OCI-LY3 (cell line): ENCODE measurements at regions not wholly inside any gene's neighbourhood (a gene's known extent, or its start where the extent isn't known, plus 50 kb on each side); places are given as distances from the start of the nearest gene placed in this dataset.
A peak's percentile ranks its signal among the peaks of the same experiment; 100 is the strongest.

Experiments used
- H2AFZ ChIP-seq: fragments of 200-600, 300-600 bp; shearing (Covaris generic); 2 replicates; pipeline ENCODE4 v1.6.0; 2014; ENCODE audit warnings: antibody characterized with exemption, low read depth, low read length
- H3K27ac ChIP-seq: fragments of 200-600, 300-600 bp; sonication (generic); 2 replicates; pipeline ENCODE4 v1.5.1; 2014; ENCODE audit warnings: mild to moderate bottlenecking, low read length, moderate library complexity, mixed read lengths
- H3K27me3 ChIP-seq: fragments of 200-600, 300-600 bp; sonication (generic); 2 replicates; pipeline ENCODE4 v1.6.1; 2014; ENCODE audit warnings: low read depth, low read length, mixed read lengths
- H3K36me3 ChIP-seq: fragments of 200-600, 300-600 bp; sonication (generic); replicated peaks from 2 replicates; pipeline ENCODE3; 2014; ENCODE audit warnings: low read depth, low read length, mixed read lengths
- H3K4me1 ChIP-seq: fragments of 300-600, 200-600 bp; sonication (generic); 2 replicates; pipeline ENCODE4 v1.6.1; 2014; ENCODE audit warnings: low read length, mixed read lengths
- H3K4me2 ChIP-seq: fragments of 200-600, 300-600 bp; sonication (generic); 2 replicates; pipeline ENCODE4 v1.6.1; 2014; ENCODE audit warnings: low read length, mixed read lengths
- H3K4me3 ChIP-seq: fragments of 300-600, 200-600 bp; sonication (generic); 2 replicates; pipeline ENCODE4 v1.5.1; 2014; ENCODE audit warnings: antibody characterized with exemption, mild to moderate bottlenecking, low read length, moderate library complexity
- H3K79me2 ChIP-seq: fragments of 300-600, 200-600 bp; shearing (Covaris generic); 2 replicates; pipeline ENCODE4 v1.6.1; 2014; ENCODE audit warnings: mild to moderate bottlenecking, low read length, mixed read lengths
- H3K9ac ChIP-seq: fragments of 300-600, 200-600 bp; shearing (Covaris generic); 2 replicates; pipeline ENCODE4 v1.6.0; 2014; ENCODE audit warnings: mild to moderate bottlenecking, low read length, moderate library complexity
- H3K9me3 ChIP-seq: fragments of 200-600, 300-600 bp; shearing (Covaris generic); 2 replicates; pipeline ENCODE4 v1.6.1; 2014; ENCODE audit warnings: low read length, mixed read lengths; ENCODE audit not compliant: insufficient read depth
- H4K20me1 ChIP-seq: fragments of 200-600, 300-600 bp; sonication (generic); 2 replicates; pipeline ENCODE4 v1.6.1; 2016; ENCODE audit warnings: low read length, mixed read lengths; ENCODE audit not compliant: insufficient read depth
- EZH2phosphoT487 ChIP-seq: fragments of 200-600 bp; shearing (Covaris generic); IDR thresholded peaks from 2 replicates; pipeline ENCODE4 v1.6.1; 2018; ENCODE audit warnings: antibody characterized with exemption, mixed run types, low read depth
- TF ChIP-seq, protein P1 (sequence below): fragments of 200-600, 300-600 bp; sonication (generic); IDR thresholded peaks from 2 replicates; pipeline ENCODE4 v1.5.1; 2014; ENCODE audit warnings: antibody characterized with exemption, low read length, low read depth

DNA sequence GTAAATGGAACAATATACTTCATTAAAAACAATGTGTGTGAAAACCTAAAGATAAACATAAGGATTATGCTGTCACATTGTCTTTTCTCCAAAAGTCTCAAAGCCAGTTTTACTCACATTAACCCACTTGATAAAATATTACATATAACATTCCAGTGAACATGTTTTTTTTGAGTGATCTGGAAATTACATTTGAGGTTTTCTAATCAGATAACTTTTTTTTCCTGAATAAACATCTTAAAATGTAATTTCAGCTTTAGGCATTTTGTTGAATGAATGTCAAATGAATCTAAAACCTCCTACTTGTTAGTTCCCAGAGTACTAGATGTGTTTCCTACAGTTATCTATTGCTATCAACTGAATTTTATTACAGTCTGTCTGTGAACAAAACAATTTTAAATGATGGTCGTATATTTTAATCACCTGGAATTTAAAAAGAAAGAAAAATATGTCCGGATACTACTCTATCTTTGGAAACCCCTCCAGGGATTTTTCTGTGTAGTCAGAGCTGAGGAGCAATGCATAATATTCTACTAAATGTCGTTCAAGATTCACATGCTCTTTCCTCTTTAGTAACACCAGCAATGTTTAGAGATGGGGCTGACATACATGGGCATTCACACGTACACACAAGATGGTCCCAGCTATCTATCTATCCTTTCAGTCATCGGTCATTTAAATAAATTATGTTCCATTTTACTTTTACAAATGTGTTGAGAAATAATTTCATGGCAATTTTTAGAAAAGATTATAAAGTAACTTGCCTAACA lies 283.9 kb downstream of the KLF12 start:
- no peaks in the 10 kb centered on the region for H3K9me3 ChIP-seq
- H3K9ac ChIP-seq: peak overlapping the region; percentile 56
- H3K27me3 ChIP-seq: no peaks in the 10 kb centered on the region
- peak overlapping the region; percentile 88 for H3K27ac ChIP-seq
- H3K4me2 ChIP-seq: peak overlapping the region; percentile 68
- no peaks in the 10 kb centered on the region for H4K20me1 ChIP-seq
- peak overlapping the region; percentile 48 for H3K4me3 ChIP-seq
- H3K79me2 ChIP-seq: no peaks in the 10 kb centered on the region
- H3K4me1 ChIP-seq: peaks cover 39% of the 10 kb centered on the region
- TF ChIP-seq, protein P1, sequence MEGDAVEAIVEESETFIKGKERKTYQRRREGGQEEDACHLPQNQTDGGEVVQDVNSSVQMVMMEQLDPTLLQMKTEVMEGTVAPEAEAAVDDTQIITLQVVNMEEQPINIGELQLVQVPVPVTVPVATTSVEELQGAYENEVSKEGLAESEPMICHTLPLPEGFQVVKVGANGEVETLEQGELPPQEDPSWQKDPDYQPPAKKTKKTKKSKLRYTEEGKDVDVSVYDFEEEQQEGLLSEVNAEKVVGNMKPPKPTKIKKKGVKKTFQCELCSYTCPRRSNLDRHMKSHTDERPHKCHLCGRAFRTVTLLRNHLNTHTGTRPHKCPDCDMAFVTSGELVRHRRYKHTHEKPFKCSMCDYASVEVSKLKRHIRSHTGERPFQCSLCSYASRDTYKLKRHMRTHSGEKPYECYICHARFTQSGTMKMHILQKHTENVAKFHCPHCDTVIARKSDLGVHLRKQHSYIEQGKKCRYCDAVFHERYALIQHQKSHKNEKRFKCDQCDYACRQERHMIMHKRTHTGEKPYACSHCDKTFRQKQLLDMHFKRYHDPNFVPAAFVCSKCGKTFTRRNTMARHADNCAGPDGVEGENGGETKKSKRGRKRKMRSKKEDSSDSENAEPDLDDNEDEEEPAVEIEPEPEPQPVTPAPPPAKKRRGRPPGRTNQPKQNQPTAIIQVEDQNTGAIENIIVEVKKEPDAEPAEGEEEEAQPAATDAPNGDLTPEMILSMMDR: no peak
- TF ChIP-seq EZH2phosphoT487: no peak
- H2AFZ ChIP-seq: no peak overlapping the region
- no peaks in the 10 kb centered on the region for H3K36me3 ChIP-seq

DNA sequence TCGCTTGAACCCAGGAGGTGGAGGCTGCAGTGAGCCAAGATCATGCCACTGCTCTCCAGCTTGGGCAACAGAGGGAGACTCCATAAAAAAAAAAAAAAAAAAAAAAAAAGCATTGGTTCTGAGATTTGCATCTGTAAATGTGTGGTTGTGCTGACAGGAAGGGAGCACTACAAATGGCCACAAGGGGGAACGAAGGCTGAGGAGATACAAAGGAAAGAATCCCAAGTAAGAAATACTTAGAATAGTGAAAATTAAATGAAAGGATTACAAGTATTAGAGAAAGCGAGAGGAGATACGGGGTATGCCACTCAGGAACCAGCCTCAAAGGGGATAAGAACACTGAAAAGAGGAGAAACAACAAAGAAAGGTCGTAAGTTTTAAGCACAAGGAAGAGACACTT lies 284.9 kb downstream of the KLF12 start:
- H3K9ac ChIP-seq: peak overlapping the region; percentile 56

DNA sequence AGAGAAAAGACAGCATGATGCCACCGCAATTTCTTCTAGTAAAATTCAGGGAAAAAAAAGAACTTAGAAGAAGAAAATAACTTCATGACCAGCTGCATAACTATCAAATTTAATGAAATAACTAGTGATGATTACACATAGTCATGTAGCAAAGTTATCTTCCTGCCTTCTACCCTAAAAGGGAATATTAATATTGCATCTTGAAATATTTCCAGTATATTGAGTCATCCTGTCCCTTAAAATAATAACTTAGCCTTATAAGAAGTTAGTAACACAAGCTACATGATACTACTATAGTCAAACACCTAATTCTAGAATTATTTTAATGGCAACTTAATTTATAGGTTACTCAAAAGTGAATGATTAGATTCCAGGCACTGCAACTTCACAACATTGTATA lies 289.2 kb downstream of the KLF12 start:
- no peaks in the 10 kb centered on the region for H3K79me2 ChIP-seq
- H3K4me3 ChIP-seq: no peak overlapping the region
- H3K27me3 ChIP-seq: no peaks in the 10 kb centered on the region
- H4K20me1 ChIP-seq: no peaks in the 10 kb centered on the region
- no peaks in the 10 kb centered on the region for H3K36me3 ChIP-seq
- peaks cover 15% of the 10 kb centered on the region for H3K4me1 ChIP-seq
- no peak overlapping the region for H3K27ac ChIP-seq
- TF ChIP-seq, protein P1: no peak
- no peak for TF ChIP-seq EZH2phosphoT487
- no peaks in the 10 kb centered on the region for H3K9me3 ChIP-seq
- no peak overlapping the region for H2AFZ ChIP-seq
- no peak overlapping the region for H3K4me2 ChIP-seq
- no peak overlapping the region for H3K9ac ChIP-seq

More for the DNA sequence above, 284.9 kb downstream of the KLF12 start:
- Histone ChIP-seq H3K9me3 (no peaks in the 10 kb centered on the region), H3K4me1 (peaks cover 39% of the 10 kb centered on the region), H3K27ac (peak overlapping the region; percentile 88), H3K79me2 (no peaks in the 10 kb centered on the region), H4K20me1 (no peaks in the 10 kb centered on the region), H3K4me2 (peak overlapping the region; percentile 79), H3K36me3 (no peaks in the 10 kb centered on the region), H3K4me3 (peak overlapping the region; percentile 62), H3K27me3 (no peaks in the 10 kb centered on the region), H2AFZ (peak overlapping the region; percentile 60)
- no peak for TF ChIP-seq EZH2phosphoT487
- TF ChIP-seq, protein P1: peak; percentile 61

DNA sequence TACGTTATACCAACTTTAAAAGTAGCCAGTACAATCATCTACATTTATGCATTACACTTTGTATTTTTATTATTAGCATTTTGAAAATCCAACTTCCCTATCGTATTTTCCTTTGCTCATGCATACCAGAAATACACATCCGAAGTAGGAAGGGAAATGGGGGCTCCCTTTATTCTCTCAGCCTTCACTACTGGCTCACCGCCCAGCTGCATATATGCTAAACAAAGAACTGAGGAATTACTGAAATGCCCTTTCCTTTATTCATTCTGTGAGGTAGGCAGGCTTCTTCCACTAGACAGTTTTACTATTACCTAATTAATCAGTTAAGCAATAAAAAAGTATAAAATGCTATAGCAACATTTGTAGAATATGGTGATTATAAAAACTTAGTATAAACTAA lies 291.6 kb downstream of the KLF12 start:
- H3K4me2 ChIP-seq: no peak overlapping the region
- H4K20me1 ChIP-seq: no peaks in the 10 kb centered on the region
- H3K27me3 ChIP-seq: no peaks in the 10 kb centered on the region
- no peak overlapping the region for H3K4me3 ChIP-seq
- H3K27ac ChIP-seq: no peak overlapping the region
- H3K9ac ChIP-seq: no peak overlapping the region
- no peak for TF ChIP-seq EZH2phosphoT487
- TF ChIP-seq, protein P1: no peak
- H3K4me1 ChIP-seq: no peaks in the 10 kb centered on the region
- no peaks in the 10 kb centered on the region for H3K36me3 ChIP-seq
- H3K79me2 ChIP-seq: no peaks in the 10 kb centered on the region
- no peak overlapping the region for H2AFZ ChIP-seq
- H3K9me3 ChIP-seq: no peaks in the 10 kb centered on the region
